Stimulated activated CD4-positive, alpha-beta T cell treated with anti-CD3 and anti-CD28 coated beads, Interleukin-4, amount 100 ng/mL, for 1 hour (primary cell): ENCODE measurements at regions not wholly inside any gene's neighbourhood (a gene's known extent, or its start where the extent isn't known, plus 50 kb on each side); places are given as distances from the start of the nearest gene placed in this dataset.

Source experiments
- DNase-seq: peaks from one replicate; pipeline ENCODE4 v3.0.0-alpha.2; 2020

DNA sequence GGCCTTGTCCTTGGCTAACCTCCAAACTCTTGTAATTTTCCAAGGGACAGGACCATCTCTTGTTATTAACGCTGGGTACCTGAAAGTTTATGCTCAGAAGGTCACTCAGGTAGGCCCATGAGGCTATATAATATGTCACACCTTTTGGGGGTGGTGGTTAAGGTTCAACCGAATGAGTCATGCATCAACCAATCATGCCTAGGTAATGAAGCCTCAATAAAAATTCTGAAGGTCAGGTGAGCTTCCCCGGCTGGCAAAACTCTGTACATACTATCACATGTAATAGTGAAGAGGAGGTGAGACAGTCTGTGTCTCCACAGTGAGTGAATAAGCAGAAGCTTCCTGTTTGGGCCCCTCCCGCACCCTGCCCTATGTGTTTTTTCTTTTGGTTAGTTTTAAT, 424.9 kb downstream of the PCDH17 start:
- no peak for DNase-seq

DNA sequence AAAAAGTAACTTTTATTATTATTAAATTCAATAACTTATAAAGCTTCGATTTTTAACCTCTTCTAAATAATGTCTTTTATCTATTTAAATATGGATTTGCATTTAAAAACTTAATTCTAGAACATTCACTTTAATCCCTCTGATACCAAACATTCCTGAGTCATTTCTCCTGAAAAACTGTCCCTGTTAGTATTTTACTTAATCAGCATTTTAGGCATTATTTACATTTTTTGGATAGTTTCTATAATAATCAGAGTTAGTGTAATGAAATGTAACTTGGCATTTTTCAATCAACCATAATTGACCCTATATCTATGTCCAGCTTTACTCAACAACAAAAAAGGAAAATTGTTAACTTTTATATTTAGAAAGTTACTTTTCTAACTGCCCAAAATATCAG, 428.1 kb downstream of the PCDH17 start:
- no peak for DNase-seq

DNA sequence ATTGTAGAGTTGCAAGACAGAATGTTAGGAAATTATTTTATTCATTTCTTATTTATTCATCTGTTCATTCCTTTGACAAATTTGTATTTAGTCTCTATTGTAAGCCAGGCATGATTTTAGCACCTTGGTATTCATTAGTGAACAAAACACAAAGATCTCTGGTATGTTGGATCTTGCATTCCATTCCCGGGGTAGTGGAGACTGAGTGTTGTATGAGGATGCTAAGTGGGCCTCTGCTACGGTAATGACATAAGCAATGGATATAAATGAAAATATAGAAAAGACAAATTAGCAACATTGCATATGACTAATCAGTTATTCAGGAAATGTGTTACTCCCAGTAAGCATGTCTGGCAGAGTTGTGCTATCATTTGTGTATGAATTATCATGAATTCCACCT, 449.3 kb downstream of the PCDH17 start:
- DNase-seq: no peak

DNA sequence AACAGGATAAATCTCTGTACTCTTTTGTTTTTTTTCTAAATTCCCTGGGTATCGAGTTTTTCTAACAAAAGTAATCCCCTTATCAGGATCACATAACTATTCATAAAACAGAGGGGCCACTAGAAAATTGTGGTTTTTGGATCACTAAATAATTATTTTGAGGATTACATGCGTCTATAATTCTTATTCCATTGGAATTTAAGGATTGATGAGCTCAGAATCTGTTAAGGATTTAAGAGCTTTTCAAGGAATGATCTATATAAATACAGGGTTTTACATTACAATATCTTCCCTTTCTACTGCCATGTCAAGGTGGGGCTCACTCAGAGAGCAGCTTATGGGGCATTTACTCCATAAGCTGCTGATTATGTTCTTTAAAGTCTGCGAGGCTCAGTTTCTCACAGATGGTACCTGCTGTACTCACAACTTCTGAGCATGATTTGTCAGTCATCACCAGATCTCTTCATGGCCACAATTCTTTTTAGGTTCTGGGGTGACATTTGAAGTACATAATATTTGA, 449.8 kb downstream of the PCDH17 start:
- DNase-seq: no peak

DNA sequence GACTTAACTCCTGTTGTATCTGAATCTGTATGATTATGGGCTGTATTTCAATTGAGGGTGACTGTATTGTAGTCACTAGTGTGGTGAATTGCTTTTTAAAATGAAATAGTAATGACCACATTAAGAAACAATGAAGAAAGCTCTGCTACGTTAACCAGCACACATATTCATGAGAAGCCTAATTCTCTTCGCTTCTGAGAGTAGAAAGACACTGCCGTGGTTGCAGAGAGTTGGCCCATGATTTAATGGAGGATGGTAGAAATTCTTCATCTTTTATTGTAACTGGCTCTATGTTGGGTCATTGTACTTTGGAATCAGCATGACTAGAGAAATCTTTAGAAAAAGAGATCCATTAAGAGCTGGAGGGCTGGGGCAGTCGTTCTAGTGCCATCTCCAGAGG, 451.5 kb downstream of the PCDH17 start:
- no peak for DNase-seq

DNA sequence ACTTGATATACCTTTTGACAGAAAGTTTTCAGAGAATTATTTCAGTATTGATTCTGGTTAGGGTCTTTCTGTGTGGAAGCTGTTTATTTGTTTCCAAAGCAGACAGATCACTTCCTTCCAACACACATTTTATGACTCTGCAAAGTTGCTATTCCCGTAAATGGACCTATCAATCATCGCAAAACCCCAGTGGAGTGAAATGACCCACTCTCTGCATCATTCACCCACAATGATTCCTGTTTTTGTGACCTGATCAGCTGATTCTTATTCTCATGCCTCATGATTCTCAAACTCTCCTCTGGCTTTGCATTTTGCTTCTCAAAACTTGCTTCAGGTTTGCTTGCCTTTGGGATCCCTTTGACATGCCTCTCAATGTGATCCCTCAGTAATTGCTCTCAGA, 453.7 kb downstream of the PCDH17 start:
- DNase-seq: no peak

DNA sequence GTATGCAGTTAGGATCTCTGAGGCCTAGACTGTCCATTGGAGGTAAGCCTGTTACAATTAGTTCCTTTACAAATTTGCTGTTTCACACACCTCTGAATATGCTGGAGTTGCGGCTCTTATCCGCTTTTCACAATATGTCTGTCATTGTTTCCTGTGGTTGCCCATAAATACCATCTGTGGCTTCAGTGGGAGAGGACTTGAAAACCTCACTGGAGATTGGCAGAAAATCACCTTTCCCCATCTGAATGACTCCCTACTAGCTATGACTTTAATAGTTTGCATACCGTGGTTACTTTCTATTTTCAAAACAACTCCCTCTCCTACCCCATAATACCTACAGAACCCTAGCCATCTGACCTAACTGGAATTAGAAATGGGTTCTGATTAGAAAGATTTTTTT, 454.3 kb downstream of the PCDH17 start:
- DNase-seq: no peak

DNA sequence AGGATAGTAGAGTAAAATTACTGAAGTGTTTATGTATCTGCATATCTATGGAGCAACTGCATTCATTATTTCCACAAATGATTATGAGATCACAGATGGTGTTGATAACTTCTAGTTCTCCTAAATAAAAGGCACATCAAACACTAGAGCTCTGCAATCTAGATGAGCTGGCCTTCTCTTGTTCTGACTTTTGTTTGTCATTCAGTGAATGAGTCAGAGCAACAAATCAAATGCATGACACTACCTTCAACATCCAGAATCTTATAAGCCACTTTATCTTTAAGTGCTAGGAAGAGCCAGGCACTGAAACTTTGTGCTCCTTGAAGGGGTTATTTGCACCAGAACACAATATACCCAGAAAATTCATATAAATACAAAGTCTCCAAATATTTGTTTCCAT, 456.0 kb downstream of the PCDH17 start:
- no peak for DNase-seq

DNA sequence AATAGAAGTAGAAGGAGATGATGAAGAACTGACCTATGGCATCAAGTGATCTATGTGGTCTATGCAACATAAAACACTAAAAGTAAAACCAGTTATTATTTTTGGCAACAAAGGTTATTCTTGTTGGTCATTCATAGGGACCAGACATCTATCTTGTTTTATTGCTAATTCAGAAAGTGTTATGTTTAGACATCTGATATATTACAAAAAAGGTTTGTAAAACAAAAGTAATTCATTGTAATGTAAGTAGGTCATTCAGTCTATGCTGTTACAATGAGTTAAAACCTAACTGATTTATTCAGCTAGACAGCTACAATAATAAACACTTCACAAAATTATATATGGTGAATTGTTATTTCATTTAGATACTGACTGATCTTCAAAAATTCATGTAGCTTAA, 461.9 kb downstream of the PCDH17 start:
- no peak for DNase-seq

DNA sequence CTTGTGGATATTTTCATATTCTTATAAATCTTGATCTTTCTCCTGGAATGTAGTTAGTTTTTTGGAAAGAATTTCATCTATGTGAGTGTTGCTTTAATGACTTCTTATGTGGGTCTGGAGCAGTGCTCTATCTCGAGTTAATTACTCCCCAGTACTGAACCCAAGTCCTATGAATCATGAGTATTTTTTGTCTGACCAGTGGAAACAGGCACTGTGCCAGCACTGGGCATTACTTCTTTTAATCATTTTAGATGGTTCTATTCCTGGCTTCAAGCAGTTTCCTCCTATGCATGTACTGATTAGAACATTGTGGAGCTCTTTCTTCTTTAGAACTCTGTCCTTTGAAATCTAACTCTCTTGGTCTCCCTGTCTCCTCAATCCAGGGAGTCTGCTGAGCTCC, 466.3 kb downstream of the PCDH17 start:
- DNase-seq: no peak

DNA sequence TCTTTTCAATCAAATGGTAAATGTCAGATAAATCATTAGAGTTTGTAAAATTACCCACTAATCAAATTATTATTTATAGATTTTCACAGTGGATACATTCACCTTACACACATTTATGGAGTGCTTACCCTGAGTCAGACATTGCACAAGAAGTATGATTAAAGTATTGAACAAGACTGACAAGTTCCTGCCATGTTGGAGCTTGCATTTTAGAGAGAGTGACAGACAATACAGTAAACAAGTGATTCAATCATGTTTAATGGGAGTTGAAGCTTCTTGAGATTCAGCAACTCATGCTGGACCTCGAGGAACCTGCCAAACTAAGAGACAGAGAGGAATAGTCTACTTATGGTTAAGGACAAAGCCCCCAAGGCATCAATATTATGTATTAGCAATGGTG, 487.8 kb downstream of the PCDH17 start:
- DNase-seq: no peak

DNA sequence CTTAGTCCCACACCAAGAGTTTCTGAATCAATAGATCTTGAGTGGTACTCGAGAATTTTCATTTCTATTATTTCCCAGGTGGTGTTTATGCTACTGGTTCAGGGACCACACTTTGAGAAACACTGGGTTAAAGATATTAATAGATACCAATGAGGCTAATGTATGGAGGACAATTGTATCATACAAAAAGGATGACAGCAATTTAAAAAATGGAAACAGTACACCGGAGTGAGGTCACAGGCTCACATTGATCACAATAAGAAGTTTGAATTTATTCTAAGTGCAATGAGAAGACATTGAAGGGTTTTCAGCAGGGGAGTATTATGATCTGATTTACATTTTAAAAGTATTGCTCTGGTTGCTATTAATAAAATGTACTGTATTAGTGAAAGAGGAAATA, 488.3 kb downstream of the PCDH17 start:
- DNase-seq: no peak

DNA sequence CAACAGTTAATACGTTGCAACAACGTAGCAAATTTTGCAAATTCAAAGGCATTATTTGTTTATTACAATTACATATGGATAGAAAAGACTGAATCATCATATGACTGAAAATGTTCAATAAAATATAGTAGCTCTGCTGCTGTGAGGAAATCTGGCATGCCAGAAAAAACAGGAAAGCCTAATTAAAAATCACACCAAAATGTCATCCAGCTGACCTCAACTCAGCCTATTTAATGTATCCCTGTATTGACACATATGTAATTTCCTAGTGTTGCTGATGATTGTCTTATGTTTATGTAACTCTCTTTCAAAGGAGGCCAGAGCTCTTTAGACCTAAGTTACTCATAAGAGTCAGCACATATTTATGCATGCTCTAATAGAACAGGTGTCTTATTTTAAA, 495.0 kb downstream of the PCDH17 start:
- no peak for DNase-seq

DNA sequence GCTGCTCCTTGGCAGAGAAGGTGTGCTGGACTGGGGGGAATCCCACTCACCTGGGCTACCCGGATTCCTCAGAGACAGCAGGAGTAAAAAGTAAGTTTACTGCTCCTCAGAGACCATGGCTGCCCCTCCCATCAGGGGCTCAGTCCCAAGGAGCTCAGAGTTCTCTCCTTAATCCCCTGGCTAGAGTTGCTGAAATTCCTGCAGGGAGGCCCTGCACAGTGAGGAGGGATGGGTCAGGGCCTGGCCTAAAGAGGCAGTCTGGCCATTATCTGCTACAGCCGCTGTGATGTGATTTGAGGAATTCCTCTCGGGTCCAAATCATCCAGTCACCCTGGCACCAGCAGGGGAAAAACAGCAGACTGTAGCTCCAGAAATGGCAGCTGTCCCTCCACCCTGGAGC, 502.5 kb downstream of the PCDH17 start:
- no peak for DNase-seq

DNA sequence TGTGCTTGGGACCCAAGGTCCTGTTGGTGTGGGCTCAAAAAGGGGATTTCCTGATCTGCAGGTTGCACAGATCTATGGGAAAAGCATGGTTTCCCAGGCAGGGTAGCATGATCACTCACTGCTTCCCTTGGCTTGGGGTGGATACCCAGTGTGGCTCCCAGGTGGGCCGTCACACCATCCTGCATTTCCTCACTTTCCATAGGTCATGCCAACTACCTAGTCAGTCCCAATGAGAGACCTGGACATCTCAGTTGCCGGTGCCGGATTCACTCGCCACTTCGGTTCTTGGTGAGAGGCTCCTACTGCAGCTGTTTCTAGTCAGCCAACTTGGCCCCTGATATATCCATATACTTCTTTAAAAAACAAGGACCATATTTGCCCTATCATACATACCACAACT, 503.0 kb downstream of the PCDH17 start:
- DNase-seq: no peak

DNA sequence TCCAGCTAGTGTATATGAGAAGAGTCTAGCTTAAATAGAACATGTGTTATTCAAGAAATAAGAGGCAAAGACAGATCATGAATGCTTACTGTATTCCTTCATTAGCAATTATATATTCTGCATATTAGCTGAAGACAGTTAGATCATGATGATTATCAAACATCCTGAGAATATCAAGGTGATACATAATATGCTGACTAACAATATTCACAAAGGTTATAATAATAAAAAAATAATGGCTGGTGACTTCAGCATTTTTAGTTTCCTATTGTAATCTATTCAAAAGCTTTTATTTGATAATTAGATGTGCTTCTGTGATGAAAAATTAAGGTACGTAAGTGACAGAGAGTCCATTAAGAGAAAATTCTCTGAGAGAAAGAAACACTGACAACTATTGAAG, 511.4 kb downstream of the PCDH17 start:
- DNase-seq: no peak

DNA sequence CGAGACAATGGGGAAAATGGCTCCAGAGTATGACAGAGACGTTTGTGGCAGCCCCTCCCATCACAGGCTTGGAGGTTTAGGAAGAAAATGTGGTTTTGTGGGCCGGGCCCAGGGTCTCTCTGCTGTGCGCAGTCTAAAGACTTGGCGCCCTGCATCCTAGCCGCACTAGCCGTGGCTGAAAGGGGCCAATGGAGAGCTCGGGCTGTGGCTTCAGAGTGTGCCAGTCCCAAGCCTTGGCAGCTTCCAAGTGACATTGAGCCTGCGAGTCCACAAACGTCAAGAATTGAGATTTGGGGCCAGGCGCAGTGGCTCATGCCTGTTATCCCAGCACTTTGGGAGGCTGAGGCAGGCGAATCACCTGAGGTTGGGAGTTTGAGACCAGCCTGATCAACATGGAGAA, 513.1 kb downstream of the PCDH17 start:
- DNase-seq: no peak

DNA sequence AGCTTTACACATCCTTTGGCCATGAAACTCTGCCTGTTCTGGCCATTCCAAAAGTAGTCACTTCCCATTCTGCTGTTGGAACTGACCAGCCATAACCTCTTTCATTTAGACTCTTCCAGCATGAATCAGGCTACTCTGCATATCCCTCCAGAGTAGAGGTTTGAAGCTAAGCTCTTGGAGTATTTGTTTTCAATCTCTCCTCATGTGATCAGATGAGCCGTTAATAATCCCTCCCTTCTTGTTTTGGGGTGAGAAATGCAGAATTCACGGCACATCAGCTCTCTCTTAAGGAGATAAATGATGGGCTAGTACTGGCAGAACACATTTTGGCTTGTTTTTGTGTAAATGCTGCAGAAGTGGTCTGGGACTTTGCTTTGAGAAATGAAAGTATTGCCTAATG, 519.9 kb downstream of the PCDH17 start:
- DNase-seq: no peak

DNA sequence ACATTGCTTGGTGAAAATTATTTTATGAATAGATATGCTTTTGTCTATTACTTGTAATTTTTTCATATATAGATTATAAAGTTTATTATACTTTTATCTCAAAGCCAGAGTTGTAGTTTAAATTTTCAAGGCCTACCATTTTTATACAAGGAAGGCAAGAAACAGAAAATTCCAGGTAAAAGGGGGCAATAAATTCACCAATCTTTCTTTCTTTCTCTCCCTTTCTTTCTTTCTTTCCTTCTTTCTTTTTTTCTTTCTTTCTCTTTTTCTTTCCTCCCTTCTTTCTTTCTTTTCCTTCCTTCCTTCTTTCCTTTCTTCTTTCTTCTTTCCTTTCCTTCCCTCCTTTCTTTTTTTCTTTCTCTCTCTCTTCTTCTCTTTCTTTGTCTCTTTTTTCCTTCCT, 529.4 kb downstream of the PCDH17 start:
- DNase-seq: no peak

DNA sequence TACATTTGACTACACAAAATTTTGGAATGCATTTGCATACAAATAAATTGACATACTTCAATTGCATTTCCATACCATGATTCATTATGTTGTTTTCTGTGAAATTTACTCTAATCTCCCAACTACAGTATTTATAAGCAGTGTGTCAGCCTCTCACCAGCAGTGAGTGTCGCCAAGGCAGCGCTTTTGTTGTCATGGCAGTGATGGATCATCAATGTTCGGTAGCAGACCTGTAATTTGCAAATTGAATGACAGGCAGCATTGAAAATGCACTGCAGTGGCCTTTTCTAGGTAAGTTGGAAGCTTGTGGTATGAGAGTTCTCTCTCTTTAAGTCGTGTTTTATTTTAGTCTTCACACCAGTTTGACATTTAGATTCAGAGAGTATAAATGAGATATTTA, 534.1 kb downstream of the PCDH17 start:
- no peak for DNase-seq

DNA sequence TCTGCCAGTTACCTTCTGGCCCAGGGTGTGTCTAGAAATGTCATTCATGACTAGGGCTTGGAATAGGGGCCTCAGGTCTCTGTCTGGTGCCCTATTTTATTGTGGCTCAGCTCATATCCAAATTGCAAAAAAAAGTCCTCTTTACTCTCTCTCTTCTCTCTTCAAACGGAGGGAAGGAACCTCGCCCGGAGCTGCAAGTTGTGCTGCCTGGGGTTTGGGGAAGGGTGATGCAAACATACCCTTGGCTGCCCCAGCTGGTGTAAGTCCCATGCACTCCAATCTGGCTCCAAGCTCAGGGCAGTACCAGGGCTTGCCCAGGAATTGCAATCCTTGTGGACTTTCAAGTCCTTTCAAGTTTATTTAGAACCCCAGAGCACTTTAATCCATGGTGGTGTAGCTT, 549.6 kb downstream of the PCDH17 start:
- no peak for DNase-seq

DNA sequence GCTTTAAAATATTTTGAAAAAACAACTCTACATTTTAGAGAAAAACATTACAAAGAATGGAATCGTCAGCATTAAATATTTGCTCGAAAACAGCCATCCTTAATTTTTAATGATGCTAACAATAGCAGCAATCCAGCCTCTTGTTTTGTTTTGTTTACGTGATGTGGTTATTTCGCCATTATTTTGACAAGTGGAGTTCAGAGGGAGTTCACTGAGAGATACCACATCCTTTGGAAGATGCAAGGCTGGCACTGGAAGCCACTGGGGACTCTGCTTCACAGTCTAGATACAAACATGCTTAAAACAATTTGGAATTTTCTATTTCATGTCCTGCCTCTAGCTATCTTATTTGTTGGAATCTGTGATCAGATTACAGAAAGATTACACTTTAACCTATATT, 556.3 kb downstream of the PCDH17 start:
- no peak for DNase-seq

DNA sequence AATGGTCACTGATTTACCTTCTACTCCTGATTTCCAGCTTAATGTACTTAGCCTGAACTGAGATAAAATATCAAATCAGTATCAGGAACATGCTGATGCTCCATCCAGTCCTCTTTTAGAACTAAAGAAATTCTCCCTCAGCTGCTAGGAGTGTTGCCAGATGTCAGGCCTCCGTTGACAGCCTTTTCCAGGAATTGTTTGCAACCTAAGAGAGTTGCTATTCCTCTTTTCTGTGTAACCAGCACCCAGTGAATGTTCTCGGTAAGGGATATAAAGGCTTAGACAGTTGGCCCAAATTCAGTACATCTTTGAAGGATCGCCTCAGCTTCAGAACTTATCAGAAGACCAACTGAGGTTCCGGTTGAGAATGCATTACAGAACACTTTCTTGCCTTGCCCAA, 559.0 kb downstream of the PCDH17 start:
- no peak for DNase-seq

DNA sequence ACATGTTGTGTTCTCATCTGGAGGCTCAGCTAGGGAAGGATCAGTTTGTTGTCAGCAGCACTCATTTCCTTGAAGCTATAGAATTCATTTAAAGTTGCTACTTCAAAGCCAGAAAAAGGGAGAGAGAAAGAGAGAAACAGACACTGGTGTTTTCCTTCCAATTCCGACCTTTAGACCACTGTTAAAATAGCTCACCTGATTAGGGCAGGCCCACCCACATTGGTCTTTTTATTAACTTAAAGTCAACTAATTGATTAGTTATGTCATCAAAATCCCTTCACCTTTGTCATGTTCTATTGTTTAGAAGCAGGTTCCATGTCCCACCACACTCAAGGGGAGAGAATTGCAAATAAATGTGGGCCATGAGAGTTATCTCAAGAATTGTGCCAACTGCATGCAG, 560.2 kb downstream of the PCDH17 start:
- no peak for DNase-seq

DNA sequence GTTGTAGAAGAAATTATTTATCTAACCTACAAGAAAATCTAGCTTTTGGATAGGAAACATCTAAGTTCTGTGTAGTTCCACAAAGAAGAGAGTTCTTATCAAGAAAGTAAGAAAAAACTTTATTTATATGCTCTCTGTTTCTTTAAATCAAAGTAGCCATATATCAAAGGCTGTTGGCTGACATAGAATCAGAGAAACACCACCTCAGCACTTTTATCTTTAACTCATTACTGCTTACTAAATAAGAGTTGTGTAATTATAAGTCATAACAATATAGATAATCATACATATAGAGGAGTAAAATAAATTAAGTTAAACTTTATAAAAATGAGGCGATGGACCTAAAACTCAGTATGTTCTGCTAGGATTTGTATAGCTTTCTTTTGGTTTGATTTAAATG, 570.6 kb downstream of the PCDH17 start:
- DNase-seq: no peak

DNA sequence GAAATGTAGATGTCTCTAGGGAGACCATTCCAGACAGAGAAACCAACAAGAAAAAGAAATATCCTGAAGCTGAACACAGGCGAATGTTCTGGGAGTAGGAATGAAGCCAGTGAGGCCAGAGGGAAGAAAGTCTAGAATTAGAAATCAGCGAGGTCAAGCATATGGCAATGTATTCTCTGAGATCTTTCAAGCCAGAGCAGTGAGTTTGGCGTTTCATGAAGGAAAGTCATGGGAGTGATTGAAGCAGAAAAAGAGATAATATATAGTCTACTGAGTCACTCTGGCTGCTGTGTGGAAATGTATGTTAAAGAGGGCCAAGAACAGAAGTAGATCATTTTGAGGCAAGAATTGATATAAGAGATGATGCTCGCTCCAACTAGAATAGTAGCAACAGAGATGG, 576.0 kb downstream of the PCDH17 start:
- DNase-seq: no peak
